ENCODE measurements at regions not wholly inside any gene's neighbourhood (a gene's known extent, or its start where the extent isn't known, plus 50 kb on each side); places are given as distances from the start of the nearest gene placed in this dataset.

GRCh38 chr15:36313021-36313420 lies 266.4 kb upstream of the CDIN1 start:
- no peak for TF ChIP-seq CTCF (IDR thresholded peaks at IDR 0.05; ENCODE audit: borderline replicate concordance, extremely low read depth, low read length, poor library complexity, severe bottlenecking)
- TF ChIP-seq EZH2 (IDR thresholded peaks at IDR 0.05; ENCODE audit: borderline replicate concordance, low read depth, low read length, severe bottlenecking), result no peak

Measured in DND-41 (cell line).